WI38 (cell line): ENCODE measurements at regions not wholly inside any gene's neighbourhood (a gene's known extent, or its start where the extent isn't known, plus 50 kb on each side); places are given as distances from the start of the nearest gene placed in this dataset.

ENCODE experiments used
- H3K4me3 ChIP-seq: 2 replicates; pipeline ENCODE4 v1.5.1; 2011; ENCODE audit warnings: low read depth, mild to moderate bottlenecking, control low read depth, low read length
- CTCF ChIP-seq: IDR thresholded peaks from 2 replicates; pipeline ENCODE4 v1.5.1; 2012; ENCODE audit warnings: low read depth, mild to moderate bottlenecking, control low read depth, low read length

- no peak overlapping the region for H3K4me3 ChIP-seq
- no peak for TF ChIP-seq CTCF
Measured at GRCh38 chr18:42163321-42163720, 208.3 kb downstream of the PIK3C3 start.

DNA sequence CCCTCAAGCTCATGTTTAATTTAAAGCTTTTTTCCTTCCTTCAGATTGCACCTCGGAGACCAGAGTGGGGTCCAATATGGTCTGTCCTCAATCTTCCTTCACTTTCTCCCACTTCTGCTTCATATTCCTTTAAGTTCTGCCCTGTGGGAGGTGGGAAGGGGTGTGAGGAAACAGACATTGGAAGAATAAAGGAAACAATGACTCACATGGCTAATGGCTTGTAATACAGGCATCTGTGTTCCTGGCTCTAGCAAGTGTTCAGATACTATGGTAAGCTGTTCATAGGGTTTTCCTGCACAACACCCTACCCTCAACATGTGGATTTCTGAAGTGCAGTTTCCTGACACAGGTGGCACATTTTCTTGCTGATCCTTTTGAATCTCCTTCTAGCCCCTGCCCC, 209.5 kb downstream of the PIK3C3 start:
- no peak for TF ChIP-seq CTCF
- H3K4me3 ChIP-seq, result no peak overlapping the region

GRCh38 chr18:42165922-42166513, 211.0 kb downstream of the PIK3C3 start:
- H3K4me3 ChIP-seq, result no peak overlapping the region
- no peak for TF ChIP-seq CTCF

DNA sequence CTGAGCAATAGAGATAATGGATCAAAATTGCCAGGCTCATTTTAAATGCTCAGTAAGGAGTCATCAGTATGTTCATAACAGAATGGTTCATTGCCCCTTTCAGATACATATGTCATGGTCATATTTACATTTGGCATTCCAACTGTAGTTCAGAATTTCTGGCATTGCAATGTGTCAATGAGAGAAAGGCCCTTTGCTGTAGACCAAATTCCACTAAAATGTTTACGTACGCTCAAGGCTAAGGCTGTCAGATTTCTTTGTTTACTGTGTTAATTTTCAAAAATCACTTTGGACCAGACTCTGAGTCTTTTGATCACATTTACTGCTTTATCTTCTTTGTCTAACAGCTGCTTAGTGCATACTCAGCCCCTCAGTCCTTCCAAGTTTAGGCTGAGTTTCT, 213.5 kb downstream of the PIK3C3 start:
- H3K4me3 ChIP-seq, result no peak overlapping the region
- TF ChIP-seq CTCF, result no peak

GRCh38 chr18:42168907-42169306, 213.9 kb downstream of the PIK3C3 start:
- TF ChIP-seq CTCF, result no peak

DNA sequence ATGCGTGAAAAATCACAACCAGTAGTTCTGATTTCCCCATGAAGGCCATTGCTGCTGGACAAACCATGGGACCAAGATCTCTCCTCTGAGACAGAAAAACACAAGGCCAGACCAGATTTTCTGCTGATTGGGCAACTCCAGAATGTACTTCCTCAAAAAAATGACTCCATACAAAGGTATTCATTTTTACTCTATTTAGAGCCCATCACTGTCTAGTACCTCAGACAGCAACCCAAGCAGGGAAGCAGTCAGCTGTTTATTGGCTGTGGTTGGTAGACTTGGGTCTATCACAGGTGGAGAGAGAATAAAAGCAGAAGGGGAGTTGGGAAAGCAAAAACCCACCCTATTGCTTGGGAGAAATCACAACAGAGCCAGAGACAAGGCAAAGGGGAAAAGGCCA, 219.9 kb downstream of the PIK3C3 start:
- TF ChIP-seq CTCF, result no peak
- H3K4me3 ChIP-seq, result no peak overlapping the region

More at GRCh38 chr18:42168907-42169306, 213.9 kb downstream of the PIK3C3 start:
- no peak overlapping the region for H3K4me3 ChIP-seq

- no peak overlapping the region for H3K4me3 ChIP-seq
- no peak for TF ChIP-seq CTCF
Measured at GRCh38 chr18:42176599-42176998, 221.6 kb downstream of the PIK3C3 start.
